NOMO-1 (cell line): ENCODE measurements at regions not wholly inside any gene's neighbourhood (a gene's known extent, or its start where the extent isn't known, plus 50 kb on each side); places are given as distances from the start of the nearest gene placed in this dataset.

ENCODE experiments used
- DNase-seq, 2 experiments: peaks; one replicate each; lab custom pipeline; 2025; ENCODE audit not compliant: unreplicated experiment in 2 of 2; lab: John Stamatoyannopoulos, UW

DNA sequence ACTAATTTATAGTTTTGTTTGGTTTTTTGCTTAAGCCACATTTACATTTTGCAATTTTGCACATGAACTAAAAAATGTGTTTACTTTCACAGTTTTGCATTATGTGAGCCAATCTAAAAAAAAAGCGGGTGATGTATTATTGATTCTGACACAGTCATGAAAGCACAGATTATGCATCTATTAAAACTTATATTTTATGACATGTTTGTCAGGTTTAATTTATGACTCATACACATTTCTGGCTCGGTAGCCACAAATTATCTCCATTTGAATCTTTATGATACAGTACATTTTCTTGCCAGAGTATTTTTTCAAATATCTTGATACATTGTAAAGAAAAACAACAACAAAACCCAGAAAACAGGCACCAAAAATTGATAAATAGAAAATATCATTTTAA is 280.4 kb upstream of the GRIP1 start:
- DNase-seq, result no peak

GRCh38 chr12:66960006-66960405 is 281.1 kb upstream of the GRIP1 start:
- no peak for DNase-seq

DNA sequence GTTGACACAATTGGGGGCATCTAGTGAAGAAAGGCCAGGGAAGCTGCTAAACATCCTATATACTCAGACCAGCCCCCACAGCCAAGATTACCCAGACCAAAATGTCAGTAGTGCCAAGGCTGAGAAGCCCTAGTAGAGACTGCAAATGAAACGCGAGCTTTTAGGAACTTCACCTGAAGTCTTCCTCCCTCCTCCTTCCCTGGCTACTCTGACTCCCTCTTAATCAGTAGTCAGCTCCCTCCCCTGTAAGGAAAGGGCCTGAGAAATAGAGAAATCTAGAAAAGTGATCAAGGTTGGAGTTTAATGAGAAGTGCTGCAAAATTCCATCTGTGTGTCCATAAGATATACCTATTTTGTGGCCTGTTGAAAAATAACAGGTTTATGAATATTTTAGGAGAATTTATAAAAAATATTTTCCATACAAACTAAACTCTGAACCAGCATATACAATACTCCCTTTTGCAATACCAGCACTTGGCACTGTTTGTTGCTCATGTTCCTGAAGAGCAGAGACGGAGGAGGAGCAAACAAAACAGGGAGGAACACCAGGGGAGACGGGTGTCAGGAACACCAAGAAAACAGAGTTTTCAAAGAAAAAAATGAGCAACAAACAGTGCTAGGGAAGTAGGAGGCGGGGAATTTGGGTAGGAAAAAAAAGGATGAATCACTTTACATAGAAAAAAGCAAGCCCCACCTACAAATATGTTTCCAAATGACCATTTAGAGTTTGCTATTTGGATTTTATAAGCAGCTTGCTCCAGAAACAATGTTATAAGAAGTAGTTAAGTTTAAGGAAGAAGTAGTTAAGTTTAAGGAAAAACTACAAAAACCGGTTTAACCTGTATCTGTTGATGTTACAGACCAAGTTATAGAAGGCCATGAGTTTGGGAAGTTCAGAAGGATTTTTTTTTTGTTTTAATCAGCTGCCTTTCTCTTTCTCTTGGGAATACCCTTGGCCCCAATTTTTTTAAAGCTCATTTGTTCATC is 282.1 kb upstream of the GRIP1 start:
- DNase-seq, result no peak

- DNase-seq, result peak; percentile 70 to 90
These were observed 283.4 kb upstream of the GRIP1 start for GRCh38 chr12:66962290-66962689.

- no peak for DNase-seq
These were observed 285.0 kb upstream of the GRIP1 start for GRCh38 chr12:66963901-66964300.

DNA sequence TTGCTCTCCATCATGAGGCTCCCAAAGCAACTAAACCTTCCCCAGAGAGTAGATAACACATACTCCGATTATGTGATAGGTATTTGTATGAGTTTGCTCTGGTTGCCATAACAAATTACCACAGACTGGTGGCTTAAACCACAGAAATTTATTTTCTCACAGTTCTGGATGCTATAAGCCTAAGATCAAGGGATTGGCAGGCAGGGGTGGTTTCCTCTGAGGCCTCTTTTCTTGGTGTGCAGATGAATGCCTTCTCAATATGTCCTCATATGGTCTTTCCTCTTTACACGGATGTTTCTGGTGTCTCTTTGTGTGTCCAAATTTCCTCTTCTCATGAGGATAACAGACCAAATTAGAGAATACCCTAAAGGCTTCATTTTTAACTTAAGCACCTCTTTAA is 285.8 kb upstream of the GRIP1 start:
- DNase-seq, result no peak

DNA sequence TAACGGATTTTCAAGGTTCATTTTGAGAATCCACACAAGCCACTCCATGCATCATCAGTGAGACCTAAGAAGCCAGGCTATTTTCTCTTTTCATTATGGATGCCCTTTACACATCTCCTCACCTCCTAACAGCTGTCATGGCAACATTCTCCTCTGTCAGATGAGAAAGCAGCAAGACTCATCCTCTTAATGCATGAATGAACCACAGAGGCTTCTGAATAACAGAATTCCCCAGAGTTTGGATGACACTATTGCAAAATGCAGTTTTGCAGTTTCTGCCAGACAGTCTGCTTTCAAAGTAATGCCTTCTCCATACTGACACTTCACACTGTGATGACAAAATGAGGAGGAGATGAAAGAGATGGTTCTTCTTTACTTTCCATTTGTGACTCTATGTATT is 286.7 kb upstream of the GRIP1 start:
- no peak for DNase-seq

DNA sequence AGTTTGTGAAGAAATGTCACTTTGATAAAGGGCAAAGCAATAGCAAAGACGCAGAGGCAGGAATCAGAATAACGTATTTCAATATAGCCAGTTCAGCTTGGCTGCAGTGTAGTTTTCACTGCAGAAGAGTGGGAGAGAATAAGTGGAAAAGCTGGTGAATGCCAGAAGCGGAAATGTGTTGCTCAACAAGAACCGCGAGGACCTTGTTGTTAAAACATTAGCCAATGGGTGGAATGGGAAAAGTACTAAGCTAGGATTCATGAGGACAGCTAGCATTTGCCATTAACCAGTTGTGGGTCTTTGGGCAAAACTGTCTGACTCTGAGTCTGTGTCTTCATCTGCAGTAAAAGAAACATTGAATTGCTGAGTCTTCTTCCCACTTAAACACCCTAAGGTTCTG is 292.9 kb upstream of the GRIP1 start:
- no peak for DNase-seq

GRCh38 chr12:66976526-66976925 is 292.6 kb upstream of the CAND1 start:
- DNase-seq, result peak in 1 of 2 experiments; percentile 19

DNA sequence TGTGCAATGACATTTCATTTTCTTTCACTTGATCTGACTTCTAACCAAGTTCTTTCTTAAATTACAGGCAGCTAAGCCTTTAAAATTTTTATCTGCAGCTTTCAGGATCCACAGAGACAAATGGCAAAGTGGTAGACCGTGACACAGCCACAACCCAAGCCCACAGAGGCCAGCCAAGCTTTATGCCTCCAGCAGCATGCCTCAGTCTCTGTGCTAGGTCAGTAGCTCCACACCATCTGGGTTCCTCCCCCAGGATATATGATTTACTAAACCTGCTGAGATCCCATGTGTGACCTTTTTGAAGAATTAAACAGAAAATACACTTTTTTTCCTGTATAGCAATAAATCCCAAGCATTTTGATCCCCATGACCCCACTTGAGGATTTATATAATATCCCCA is 290.4 kb upstream of the CAND1 start:
- DNase-seq, result no peak

DNA sequence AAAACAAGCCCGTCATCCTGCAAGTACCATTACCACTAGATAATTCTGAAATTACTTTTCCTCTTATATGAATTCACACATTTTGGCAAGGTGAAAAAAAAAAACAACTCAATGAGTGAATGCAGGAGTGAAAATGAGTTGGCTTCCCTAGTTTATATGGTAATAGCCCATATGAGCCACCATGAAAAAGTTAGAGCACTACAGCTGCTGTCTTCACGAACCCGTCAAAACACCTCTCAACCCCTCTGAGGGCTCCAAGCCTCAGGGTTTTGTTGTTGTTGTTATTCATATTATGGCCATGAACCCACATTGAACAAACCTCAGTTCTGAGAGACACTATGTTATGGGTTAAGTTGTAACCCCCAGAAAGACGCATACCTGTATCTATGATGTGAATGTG is 289.9 kb upstream of the CAND1 start:
- no peak for DNase-seq

GRCh38 chr12:66984077-66984476 is 285.1 kb upstream of the CAND1 start:
- DNase-seq, result no peak

DNA sequence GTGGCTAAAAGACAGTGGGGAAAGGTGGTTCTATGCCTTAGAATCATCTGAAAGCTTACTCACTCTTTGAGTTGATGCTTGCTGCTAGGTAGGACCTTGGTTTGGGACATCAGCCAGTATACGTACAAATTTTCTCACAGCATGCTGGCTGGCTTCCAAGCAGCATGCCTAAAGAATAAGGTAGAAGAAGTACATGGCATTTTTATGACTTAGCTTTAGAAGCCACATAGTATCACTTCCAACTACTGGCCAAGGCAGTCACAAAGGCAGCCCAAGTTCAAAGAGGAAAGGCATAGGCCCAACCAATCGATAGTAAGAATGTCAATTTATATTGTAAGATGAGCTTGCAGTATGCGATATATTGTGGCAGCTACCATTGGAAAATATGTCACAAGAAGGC is 284.2 kb upstream of the CAND1 start:
- no peak for DNase-seq

- no peak for DNase-seq
These were observed 270.0 kb upstream of the CAND1 start for GRCh38 chr12:66999141-66999540.

DNA sequence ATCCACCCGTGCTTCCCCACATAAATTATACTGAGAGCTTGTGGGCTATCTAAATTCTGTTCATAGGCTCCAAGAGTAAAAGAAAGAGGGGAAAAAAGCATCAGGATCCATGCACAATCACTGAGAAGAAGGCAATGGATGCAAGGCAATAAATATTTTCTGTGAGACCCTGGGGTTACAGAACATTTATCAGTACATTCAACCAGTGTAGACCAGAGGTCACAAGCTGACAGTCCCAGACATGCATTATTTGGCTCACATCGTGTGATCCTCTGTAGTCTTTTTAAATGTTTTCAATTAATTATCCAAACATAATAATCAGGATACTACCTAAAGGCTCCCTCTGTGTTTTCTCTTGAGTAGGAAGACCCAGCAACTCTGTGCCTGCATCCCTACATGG is 267.9 kb upstream of the CAND1 start:
- no peak for DNase-seq

GRCh38 chr12:67002720-67003119 is 266.4 kb upstream of the CAND1 start:
- no peak for DNase-seq

GRCh38 chr12:67006610-67007009 is 262.5 kb upstream of the CAND1 start:
- DNase-seq, result no peak

GRCh38 chr12:67014642-67015041 is 254.5 kb upstream of the CAND1 start:
- DNase-seq, result no peak

DNA sequence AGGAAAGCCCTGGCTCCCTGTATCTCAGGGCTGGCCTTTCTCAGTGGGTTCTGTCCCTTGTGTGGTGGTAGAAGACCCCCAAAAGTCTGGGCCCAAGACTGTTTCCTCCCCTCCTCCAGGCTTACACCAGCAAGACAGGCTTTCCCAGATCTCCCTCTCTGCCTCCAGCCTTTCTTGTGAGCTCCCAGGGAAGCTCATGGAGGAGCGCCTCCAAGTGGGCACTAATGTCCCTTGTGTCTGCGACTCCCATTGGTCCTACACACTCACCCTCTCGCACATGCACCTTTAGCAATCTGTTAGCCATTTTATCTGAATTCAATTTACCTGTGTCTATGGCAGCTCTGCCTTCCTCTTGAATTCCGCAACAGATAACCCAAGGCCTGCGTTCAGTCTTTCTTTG is 251.1 kb upstream of the CAND1 start:
- DNase-seq, result no peak

- no peak for DNase-seq
These were observed 250.1 kb upstream of the CAND1 start for GRCh38 chr12:67019070-67019469.

DNA sequence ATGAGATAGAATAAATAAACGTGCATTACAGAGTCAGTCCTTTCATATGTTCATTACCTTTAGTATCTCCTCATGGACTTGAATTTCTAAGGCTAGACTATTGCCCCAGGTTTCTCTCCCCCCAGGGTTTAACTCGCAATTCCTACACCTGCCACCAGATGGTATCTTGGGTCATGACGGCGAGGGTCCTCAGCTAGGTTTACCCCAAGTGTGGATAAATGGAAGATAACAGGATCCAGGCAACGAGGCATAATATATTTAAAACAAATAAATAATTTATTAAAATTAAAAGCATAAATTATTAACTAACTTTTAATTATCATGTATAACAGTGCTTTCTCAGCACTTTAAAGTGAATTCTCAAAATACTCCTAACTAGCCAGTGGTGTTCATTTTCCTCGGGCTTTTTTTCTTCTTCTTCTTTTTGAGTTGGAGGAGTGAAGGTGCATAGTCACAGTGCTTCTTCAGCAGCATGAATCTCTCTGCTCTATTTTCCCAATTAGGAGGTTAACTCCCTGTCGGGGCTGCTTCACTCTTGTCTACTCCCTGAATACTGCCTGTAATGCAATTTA is 243.5 kb upstream of the CAND1 start:
- DNase-seq, result peak; percentile 11 to 14
